Astrocyte (in vitro differentiated cells and primary cell): ENCODE measurements at regions not wholly inside any gene's neighbourhood (a gene's known extent, or its start where the extent isn't known, plus 50 kb on each side); places are given as distances from the start of the nearest gene placed in this dataset.

ENCODE experiments used
- DNase-seq: peaks from one replicate; pipeline ENCODE4 v3.0.0-alpha.2; 2010; ENCODE audit warnings: low read depth
- FAIRE-seq: peaks from 2 replicates; lab custom pipeline; 2011; peaks lifted over from hg19 to GRCh38; lab: Jason Lieb, UNC
- H2AFZ ChIP-seq: 2 replicates; pipeline ENCODE4 v1.6.0; 2012; ENCODE audit warnings: low read depth, low read length, inconsistent platforms
- H3K27ac ChIP-seq: 2 replicates; pipeline ENCODE4 v1.5.1; 2011; ENCODE audit warnings: low read depth, low read length, inconsistent platforms
- H3K27me3 ChIP-seq: 2 replicates; pipeline ENCODE4 v1.6.0; 2011; ENCODE audit warnings: low read length, inconsistent platforms; ENCODE audit not compliant: insufficient read depth
- H3K36me3 ChIP-seq: 2 replicates; pipeline ENCODE4 v1.5.1; 2011; ENCODE audit warnings: low read length, inconsistent platforms; ENCODE audit not compliant: insufficient read depth
- H3K4me1 ChIP-seq: 2 replicates; pipeline ENCODE4 v1.5.1; 2011; ENCODE audit warnings: low read length, inconsistent platforms; ENCODE audit not compliant: insufficient read depth
- H3K4me2 ChIP-seq: 2 replicates; pipeline ENCODE4 v1.6.0; 2012; ENCODE audit warnings: low read length, inconsistent platforms
- H3K4me3 ChIP-seq: 2 replicates; pipeline ENCODE4 v1.5.1; 2011; ENCODE audit warnings: low read depth, mild to moderate bottlenecking, low read length, inconsistent platforms; ENCODE audit not compliant: insufficient read depth
- H3K79me2 ChIP-seq: 2 replicates; pipeline ENCODE4 v1.6.0; 2012; ENCODE audit warnings: mild to moderate bottlenecking, low read length, inconsistent platforms; ENCODE audit not compliant: insufficient read depth
- H3K9ac ChIP-seq: 2 replicates; pipeline ENCODE4 v1.6.0; 2012; ENCODE audit warnings: mild to moderate bottlenecking, low read length, inconsistent platforms
- H3K9me3 ChIP-seq: 2 replicates; pipeline ENCODE4 v1.5.1; 2012; ENCODE audit warnings: low read depth, mild to moderate bottlenecking, low read length, inconsistent platforms; ENCODE audit not compliant: insufficient read depth
- H4K20me1 ChIP-seq: 2 replicates; pipeline ENCODE4 v1.6.0; 2012; ENCODE audit warnings: low read length, inconsistent platforms; ENCODE audit not compliant: insufficient read depth
- H3K27ac Mint-ChIP-seq: one replicate; pipeline ENCODE4 v1.8.0; 2021; ENCODE audit warnings: mild to moderate bottlenecking, mixed read lengths; ENCODE audit not compliant: unreplicated experiment
- H3K27me3 Mint-ChIP-seq: one replicate; pipeline ENCODE4 v1.8.0; 2021; ENCODE audit warnings: low read depth, mixed read lengths; ENCODE audit not compliant: unreplicated experiment
- H3K36me3 Mint-ChIP-seq: one replicate; pipeline ENCODE4 v1.8.0; 2021; ENCODE audit warnings: low read depth, mixed read lengths; ENCODE audit not compliant: unreplicated experiment
- H3K4me1 Mint-ChIP-seq: one replicate; pipeline ENCODE4 v1.8.0; 2021; ENCODE audit warnings: low read depth, mixed read lengths; ENCODE audit not compliant: unreplicated experiment
- H3K4me3 Mint-ChIP-seq: one replicate; pipeline ENCODE4 v1.8.0; 2021; ENCODE audit warnings: mild to moderate bottlenecking, moderate library complexity, mixed read lengths; ENCODE audit not compliant: unreplicated experiment
- H3K9me3 Mint-ChIP-seq: one replicate; pipeline ENCODE4 v1.8.0; 2021; ENCODE audit warnings: mild to moderate bottlenecking, mixed read lengths; ENCODE audit not compliant: unreplicated experiment
- CTCF ChIP-seq: IDR thresholded peaks from 2 replicates; pipeline ENCODE4 v1.5.1; 2011; ENCODE audit warnings: low read depth, mild to moderate bottlenecking, inconsistent platforms, low read length, moderate library complexity; ENCODE audit not compliant: insufficient read depth
- EZH2 ChIP-seq: IDR thresholded peaks from 2 replicates; pipeline ENCODE4 v1.6.1; 2012; ENCODE audit warnings: mild to moderate bottlenecking, low read length, inconsistent platforms; ENCODE audit not compliant: insufficient read depth

GRCh38 chr3:30512576-30512975, 93.8 kb upstream of the TGFBR2 start:
- Histone ChIP-seq H3K9me3 (no peaks in the 10 kb centered on the region), H3K4me2 (no peak overlapping the region), H3K36me3 (no peaks in the 10 kb centered on the region), H3K9ac (no peak overlapping the region), H4K20me1 (no peaks in the 10 kb centered on the region), H3K4me3 (no peak overlapping the region), H2AFZ (no peak overlapping the region), H3K4me1 (peaks cover 9% of the 10 kb centered on the region), H3K27me3 (no peaks in the 10 kb centered on the region), H3K79me2 (no peaks in the 10 kb centered on the region), H3K27ac (no peak overlapping the region)
- DNase-seq, result no peak
- no peak for FAIRE-seq
- Mint-ChIP-seq H3K4me1 (peaks cover 7% of the 10 kb centered on the region), H3K36me3 (no peaks in the 10 kb centered on the region), H3K9me3 (no peaks in the 10 kb centered on the region), H3K27ac (no peak overlapping the region), H3K4me3 (no peak overlapping the region), H3K27me3 (no peaks in the 10 kb centered on the region)
- TF ChIP-seq EZH2 (no peak), CTCF (no peak)

GRCh38 chr3:30513374-30514152, 92.8 kb upstream of the TGFBR2 start:
- TF ChIP-seq EZH2 (no peak), CTCF (no peak)
- H3K9ac ChIP-seq, result no peak overlapping the region
- H3K27ac ChIP-seq, result no peak overlapping the region
- H3K4me1 ChIP-seq, result peaks cover 11% of the 10 kb centered on the region
- H2AFZ ChIP-seq, result no peak overlapping the region
- no peaks in the 10 kb centered on the region for H3K27me3 ChIP-seq
- H3K27ac Mint-ChIP-seq, result no peak overlapping the region
- no peaks in the 10 kb centered on the region for H4K20me1 ChIP-seq
- no peaks in the 10 kb centered on the region for H3K9me3 ChIP-seq
- H3K27me3 Mint-ChIP-seq, result no peaks in the 10 kb centered on the region
- H3K36me3 ChIP-seq, result no peaks in the 10 kb centered on the region
- no peak overlapping the region for H3K4me3 ChIP-seq
- no peak overlapping the region for H3K4me3 Mint-ChIP-seq
- no peak for DNase-seq
- H3K79me2 ChIP-seq, result no peaks in the 10 kb centered on the region
- no peaks in the 10 kb centered on the region for H3K36me3 Mint-ChIP-seq
- H3K9me3 Mint-ChIP-seq, result no peaks in the 10 kb centered on the region
- no peak for FAIRE-seq
- no peak overlapping the region for H3K4me2 ChIP-seq
- peaks cover 7% of the 10 kb centered on the region for H3K4me1 Mint-ChIP-seq

GRCh38 chr3:30516238-30516637, 90.2 kb upstream of the TGFBR2 start:
- Histone ChIP-seq H3K4me2 (no peak overlapping the region), H4K20me1 (no peaks in the 10 kb centered on the region), H3K79me2 (no peaks in the 10 kb centered on the region), H3K4me1 (peaks cover 12% of the 10 kb centered on the region), H2AFZ (no peak overlapping the region), H3K4me3 (no peak overlapping the region), H3K27me3 (no peaks in the 10 kb centered on the region), H3K36me3 (no peaks in the 10 kb centered on the region), H3K27ac (no peak overlapping the region), H3K9ac (no peak overlapping the region), H3K9me3 (no peaks in the 10 kb centered on the region)
- TF ChIP-seq EZH2, result no peak
- no peak for TF ChIP-seq CTCF
- Mint-ChIP-seq H3K27ac (no peak overlapping the region), H3K36me3 (no peaks in the 10 kb centered on the region), H3K27me3 (no peaks in the 10 kb centered on the region), H3K9me3 (no peaks in the 10 kb centered on the region), H3K4me1 (peaks cover 7% of the 10 kb centered on the region), H3K4me3 (no peak overlapping the region)
- no peak for FAIRE-seq
- DNase-seq, result peak; percentile 81
